Fibroblast of peridontal ligament (primary cell): ENCODE measurements at regions not wholly inside any gene's neighbourhood (a gene's known extent, or its start where the extent isn't known, plus 50 kb on each side); places are given as distances from the start of the nearest gene placed in this dataset.

Experiments used
- DNase-seq: peaks from one replicate; pipeline ENCODE4 v3.0.0-alpha.2; 2010; ENCODE audit errors: extremely low read depth

DNA sequence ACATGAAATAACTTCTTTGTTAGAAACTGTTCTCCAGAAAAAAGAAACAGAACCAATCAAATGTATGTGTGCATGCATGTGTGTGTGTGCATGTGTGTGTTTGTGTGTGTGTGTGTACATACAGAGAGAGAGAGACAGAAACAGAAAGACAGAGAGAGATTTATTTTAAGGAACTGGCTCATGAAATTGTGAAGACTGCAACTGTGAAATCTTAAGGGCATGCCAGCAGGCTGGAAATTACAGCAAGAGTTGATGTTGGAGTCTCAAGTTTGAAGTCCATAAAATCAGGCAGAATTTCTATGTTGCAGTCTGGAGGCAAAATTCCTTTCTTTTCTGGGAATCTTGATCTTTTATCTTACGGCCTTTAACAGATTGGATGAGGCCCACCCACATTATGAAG lies 168.9 kb upstream of the CDH20 start:
- DNase-seq, result no peak

DNA sequence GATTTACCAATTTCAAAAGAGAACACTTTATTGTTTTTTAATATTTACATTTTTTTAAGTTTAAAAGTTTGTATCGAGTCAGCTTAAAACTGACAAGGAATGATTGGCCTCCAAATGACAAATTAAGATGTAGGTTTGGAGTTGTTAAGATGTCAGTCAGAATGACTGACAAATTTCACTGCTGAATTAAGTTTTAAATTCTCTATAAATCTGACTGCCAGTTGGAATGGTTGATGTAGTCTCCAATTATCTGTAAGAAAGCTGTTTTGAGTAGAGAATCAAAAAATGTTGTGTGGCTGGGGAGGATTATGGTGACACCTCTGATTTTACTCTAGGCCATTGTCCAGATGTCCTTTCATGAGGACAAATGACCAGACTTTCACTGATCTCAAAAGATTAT lies 165.3 kb upstream of the CDH20 start:
- DNase-seq, result no peak

DNA sequence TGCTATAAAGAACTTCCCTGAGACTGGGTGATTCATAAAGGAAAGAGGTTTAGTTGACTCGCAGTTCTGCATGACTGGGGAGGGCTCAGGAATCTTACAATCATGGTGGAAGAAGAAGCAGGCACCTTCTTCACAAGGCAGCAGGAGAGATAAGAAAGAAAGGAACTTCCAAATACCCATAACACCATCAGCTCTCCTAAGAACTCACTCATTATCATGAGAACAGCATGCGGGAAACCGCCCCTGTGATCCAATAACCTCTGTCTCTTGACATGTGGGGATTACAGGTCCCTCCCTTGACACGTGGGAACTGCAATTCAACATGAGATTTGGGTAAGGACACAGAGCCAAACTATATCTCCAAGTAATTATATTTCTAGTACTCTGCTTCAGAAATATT lies 163.8 kb upstream of the CDH20 start:
- DNase-seq, result no peak

DNA sequence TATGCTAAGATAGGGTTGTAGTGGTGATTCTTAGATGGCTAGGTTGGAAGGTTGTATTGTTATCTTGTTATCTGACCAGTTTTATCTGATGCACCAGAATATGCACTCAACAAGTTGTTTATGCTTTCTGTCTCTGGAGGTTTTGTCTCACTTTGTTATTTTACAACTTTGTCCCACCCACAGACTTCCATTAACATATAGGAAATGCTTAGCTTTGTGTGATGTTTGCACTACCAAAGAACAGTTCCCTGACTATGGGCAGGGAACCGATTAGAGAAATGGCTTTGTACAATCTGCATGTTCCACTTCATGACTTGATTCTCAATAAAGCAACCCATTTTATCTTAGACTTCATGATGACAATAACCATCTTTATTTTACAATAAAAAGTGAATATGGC lies 160.6 kb upstream of the CDH20 start:
- DNase-seq, result no peak

DNA sequence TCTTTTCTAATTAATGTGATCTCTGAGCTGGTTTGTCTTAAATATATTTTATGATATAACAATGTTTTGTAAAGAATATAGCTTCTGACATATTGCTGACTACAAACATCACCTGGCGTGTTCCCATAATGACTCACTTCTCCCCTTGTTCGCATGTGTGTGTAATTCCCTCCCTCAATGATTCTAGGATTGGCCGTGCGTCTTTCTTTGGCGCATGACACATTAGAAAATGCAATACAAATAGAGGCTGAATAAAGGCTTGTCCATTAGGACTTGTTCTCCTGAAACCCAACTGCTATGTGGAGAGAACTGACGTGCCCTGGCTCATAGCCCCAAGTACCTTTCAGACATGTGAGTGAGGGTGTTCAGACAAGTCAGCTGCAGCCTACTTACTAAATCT lies 159.7 kb upstream of the CDH20 start:
- no peak for DNase-seq

DNA sequence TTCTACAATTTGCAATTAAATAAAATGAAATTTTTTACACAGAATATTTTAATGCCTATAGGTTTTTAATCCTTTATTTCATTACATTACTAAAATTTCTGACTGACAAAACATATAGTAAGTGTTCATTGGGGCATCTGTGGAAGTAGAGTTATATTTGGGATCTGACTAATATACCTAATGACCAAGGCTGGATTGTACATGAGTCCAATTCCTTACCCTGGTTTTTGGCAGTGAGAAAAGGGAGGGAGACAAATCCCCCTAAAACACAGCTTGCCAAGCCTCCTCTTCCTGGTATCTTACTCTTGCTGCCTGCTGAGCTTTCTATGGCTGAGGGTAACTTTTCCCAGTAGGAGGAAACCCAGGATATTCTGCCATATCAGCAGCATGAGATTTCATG lies 149.4 kb upstream of the CDH20 start:
- DNase-seq, result no peak

DNA sequence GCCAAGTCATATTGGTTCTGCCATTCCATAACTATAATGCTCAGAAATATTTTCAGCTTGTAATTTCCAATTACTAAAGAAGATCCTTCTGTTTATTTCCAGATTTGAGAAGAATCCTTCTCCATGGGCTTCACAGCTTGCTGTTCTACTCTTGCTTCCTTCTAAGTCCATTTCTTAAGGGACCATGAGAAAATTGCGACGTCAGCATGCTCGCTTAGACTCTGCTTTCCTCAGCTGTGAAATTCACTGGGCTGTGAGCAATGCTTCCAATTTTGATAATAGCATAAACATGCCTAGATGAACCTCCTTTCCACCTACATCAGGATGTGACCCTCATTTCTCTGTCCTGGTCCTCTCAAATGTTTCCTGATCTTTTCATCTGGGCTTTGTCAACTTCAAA lies 145.3 kb upstream of the CDH20 start:
- DNase-seq, result no peak

DNA sequence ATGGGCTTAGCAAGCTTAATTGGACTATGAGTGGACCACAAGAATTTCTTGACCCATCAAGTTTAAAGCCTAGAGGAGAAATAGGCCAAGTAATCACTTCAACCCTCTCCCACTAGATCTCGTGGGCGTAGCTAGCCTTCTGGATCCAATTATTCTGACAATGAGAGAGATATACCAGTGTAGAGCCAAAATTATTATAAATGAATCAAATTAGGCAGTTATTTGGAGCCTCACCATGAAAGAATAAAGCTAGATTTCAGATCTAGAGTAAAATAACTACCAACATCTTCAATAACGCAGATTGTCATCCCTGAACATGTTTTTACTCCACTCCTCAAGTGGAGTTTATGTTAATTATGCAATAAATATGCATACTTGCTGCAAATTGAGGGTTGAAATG lies 143.9 kb upstream of the CDH20 start:
- no peak for DNase-seq

DNA sequence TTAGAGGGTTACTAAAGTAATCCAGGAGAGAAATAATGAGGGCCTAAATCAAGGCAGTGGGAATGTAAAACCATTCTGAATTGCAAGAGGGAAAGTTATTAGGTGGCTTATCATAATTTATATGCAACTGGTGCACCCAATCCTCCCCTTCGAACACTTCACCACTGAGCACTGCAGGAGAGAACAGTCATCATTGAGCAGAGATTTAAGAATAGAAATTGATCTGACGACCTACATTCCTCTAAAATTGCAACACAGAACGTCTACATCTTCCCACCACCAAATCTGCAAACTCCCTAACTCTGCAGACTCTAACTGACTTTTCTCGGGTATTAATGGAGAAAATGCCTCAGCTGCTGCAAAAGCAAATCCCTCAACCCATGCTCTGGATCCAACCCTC lies 138.5 kb upstream of the CDH20 start:
- DNase-seq, result no peak

DNA sequence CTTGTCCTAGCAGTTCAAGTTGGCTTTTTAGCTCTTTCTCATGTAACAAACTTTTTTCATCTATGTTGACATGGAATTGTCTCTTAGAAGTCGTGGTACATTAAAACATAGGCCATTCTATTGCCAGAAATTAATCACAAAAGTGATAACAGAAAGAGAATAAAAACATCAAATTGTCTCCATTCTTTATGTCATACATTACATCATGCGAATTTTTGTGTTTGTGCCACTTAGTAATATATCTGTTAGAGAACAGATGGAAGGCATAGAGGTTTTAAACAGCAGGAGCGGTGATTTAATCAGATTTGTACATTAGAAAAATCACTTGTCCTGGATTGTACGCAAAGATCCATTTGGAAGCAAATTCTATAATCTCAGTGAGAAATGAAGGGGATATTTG lies 136.5 kb upstream of the CDH20 start:
- no peak for DNase-seq

DNA sequence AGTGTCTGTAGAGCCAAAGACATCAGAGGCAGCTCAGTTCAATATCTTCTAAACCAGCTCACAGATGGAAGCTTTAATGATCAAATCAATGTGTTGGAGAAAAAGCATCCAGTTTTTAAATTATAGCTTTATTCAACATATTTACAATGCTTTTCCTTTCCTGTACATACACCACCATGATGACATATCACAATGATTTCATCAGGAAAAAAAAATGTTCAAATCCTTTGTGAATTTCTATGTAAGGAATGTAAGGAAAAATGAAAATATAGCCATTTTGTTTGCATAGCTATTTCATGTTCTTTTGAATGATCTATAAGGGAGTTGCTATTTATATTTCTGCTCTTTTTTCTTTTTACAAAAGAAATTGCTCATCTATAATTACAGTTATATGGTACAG lies 134.7 kb upstream of the CDH20 start:
- peak; percentile 8 for DNase-seq

DNA sequence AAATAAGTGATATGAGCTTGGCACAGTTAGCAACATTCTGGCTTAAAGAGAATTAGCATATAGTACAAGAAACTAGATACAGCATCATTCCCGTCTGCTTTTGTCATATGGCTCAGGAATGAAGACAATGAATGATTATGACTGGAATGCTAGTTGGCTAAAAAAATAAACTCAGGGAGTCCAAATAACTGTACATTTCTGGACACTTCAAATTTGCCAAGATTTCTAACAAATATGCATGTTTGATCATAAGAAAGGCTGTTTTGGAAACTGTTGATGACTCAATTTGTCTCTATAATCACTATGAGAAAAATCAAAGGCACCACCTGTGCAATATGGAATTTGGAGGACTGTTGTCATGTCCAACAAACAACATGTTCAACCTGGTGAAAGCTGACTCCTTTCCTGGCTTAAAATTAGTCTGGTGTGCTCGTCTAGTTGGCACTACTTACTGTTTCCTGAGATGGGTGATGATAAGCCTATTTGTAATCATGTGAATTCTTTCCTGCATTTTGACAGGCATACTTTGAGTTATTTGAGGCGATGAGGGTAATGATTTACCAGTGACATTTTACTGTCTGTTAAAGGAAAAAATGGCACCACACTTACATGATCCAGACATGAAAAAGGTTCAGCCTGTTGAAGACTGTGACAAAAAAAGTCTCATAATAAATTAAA lies 133.9 kb upstream of the CDH20 start:
- DNase-seq, result peak; percentile 85

DNA sequence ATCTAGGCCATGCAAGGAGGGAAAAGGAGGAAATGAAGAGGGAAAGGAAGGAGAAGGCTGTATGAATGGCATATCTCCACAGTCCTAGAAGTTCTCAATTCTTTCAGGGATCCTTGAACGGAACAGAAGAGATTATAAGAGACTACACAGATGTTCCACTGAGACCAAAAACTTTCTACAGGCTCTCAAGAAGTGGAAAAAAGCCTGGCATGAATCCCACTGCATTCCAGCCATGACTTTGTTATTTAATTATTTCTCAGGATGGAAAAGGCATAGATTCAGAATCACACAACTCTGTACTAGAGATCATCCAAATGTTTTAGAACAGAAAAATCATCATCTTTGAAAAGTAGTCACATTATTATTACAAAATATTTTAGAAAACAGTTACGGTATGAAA lies 131.7 kb upstream of the CDH20 start:
- peak; percentile 69 for DNase-seq

DNA sequence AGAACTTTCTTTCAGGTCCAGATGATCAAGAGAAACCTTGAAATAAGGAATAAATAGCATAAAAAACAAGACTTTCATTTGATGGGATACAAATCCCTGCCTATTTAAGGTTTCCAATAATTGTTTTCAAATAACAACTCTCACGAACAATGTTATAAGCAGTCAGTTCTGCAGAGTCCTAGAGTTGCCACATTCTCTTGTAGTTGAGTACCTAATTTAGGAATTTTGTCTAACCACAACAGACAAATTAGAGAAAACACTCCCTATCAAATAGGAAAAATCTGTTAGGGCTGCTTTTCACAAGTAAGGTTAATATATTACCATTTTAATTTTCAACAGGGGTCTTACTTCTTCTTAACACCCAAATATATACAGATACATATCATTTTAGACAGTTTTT lies 130.1 kb upstream of the CDH20 start:
- peak; percentile 62 for DNase-seq

DNA sequence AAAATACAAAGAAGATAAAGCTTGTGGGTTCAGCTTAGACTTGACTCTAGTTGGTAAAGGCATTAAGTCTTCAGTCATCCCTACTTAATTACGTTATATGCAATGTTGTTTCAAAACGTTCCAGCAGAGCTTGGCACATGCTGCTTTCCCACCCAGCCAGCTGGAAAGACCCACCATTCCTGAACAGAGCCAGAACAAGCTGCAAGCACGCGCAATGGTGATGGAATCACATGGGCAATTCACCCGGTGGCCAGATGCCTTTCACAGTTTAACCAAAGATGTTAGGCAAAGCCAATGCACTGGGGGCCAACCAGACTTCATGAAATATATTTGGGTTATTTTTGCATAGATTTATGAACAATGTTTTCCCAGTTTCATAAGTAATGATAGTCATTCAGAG lies 123.4 kb upstream of the CDH20 start:
- DNase-seq, result peak; percentile 45

DNA sequence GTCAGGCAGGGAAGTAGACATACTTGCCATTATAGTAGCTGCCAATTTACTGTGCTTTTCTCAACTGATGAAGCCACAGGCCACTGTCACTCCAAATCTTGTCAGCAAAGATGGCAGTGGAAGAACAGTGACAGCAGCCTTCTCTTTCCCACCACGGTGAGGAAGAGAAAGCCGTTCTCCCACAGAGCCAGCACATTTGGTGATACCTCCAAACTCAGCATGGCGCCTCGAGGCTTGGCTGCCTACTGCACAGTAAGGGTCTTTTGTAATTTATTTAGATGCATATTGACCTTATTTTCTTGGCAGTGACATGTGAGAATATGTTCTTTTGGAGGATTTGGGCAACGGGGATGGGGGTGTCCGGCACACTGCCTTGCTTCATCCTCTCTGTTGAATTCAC lies 117.2 kb upstream of the CDH20 start:
- no peak for DNase-seq

DNA sequence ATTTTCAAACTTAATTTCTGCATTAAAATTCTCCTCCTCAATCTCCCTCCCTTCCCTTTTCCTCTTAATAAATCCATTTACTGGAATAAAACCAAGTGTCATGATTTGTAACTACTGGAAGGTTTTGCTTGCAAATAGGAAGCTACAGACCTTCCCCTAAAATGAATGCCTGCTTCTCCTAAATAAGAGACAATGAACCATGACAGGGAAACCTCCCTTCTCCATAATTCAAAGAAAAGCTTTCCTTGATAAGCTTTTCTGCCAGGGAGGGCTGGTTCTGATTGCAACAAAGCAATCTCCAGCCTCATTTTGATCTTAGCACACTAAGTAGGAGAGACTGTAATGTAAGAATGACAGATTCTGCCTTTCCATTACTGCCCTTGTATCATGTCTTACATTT lies 111.0 kb upstream of the CDH20 start:
- DNase-seq, result no peak

DNA sequence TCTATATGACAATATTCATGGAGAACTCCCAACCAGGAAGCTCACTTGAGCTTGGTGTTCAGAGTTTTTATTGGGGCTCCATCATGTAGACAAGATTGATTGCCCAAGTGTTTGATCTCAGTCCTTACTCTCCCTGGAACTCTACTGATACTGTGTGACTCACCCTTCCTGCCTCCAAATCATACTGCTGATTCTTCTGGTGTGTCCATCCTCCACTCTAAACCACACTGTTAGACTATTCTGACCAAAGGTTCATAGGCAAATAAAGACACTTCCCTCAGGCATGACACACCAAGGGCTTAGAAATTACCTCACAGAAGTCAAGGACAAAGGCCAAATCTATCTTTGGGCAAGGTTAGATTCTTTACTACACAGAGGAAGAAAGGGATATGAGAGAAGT lies 107.9 kb upstream of the CDH20 start:
- DNase-seq, result no peak

DNA sequence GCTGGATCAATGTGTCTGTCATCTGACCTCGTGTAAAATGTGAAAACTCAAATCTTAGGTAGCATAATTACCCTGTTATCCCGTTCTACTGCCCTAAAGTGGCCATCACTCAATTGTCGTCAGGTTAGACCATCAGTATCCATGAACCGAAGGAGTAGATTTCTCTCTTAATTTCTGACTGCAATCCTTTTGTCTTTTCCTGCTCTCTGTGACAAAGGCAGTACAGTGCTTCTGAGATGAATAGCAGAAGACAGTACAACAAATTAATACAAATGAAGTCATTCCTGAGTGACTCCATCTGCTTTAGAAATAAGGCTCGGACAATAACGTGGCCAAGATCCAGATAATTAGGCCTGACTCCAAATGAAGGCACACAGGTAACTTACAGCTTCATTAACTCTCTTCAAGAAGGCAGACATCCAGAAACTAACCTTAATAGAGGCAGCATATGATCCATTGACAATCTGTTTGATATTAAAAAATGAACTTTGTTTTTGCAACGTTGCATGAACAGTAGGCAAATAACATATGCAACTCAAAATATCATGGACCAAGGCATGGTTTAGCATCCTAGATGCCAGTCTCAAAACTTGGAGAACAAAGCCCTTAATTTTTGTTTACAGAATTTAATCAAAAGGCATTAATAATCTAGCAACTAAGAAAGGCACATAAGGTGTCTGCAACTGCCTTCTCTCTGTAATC lies 96.7 kb upstream of the CDH20 start:
- no peak for DNase-seq

DNA sequence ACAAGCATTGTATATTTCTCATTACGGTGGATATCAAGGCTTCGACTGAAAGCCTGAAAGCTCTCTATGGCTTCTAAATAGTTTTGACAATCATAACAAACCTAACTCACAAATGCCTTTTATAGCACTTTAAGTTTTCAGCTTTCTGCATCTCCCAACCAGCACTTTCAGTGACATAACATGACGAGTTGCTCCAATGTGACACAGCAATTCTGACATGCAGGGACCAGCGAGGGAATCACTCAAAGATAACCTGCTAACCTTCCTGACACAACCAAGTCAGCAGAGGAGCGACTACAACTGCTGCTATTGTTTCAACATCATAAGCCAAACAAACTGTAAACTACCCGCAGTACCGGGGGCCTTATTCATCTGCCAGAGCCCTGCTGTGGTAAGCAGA lies 95.7 kb upstream of the CDH20 start:
- no peak for DNase-seq

DNA sequence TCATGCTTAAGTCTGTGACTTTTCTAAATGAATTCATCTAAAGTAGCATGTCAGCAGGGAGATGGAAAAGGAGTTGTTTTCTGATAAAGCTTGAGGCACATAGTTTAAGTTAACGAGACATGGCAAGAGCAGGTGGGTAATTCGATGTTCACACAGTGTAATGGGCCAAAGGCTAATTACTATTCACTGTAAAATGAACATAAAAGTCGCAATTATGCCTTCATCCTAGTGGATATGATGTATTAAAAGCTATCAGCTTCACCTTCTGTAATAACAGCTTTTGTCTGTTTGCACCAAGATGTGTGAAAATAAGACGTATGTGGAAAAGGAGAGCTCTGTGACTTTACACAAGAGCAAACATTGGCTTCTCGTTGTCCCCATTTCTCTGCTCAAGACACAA lies 94.2 kb upstream of the CDH20 start:
- no peak for DNase-seq

DNA sequence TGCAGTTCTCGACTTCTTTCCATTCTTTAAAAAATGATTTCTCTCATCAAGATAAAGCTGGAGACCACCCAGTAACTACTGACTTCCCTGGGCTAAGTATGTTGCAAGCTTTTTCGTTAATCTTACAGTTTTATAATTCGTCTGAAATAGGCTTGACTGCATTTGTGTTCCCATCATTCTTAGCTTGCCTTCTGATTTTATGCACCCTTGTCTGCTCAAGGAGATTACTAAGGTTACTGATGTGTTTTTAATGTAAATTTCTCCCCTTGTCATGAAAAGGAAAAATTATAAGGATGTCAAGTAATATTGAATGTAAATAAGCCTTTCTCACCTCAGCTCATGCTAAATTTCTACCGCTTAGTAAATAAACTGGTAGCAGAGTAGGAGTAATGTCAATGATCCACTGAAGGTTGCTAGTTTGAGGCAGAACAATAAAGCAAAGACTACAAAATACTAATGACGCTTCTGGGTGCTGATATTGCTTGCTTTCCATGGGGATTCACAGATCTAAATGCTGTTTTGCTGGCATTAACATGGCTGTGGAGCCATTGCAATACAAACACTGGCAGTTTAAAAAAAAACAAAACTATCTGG lies 91.9 kb upstream of the CDH20 start:
- DNase-seq, result no peak

DNA sequence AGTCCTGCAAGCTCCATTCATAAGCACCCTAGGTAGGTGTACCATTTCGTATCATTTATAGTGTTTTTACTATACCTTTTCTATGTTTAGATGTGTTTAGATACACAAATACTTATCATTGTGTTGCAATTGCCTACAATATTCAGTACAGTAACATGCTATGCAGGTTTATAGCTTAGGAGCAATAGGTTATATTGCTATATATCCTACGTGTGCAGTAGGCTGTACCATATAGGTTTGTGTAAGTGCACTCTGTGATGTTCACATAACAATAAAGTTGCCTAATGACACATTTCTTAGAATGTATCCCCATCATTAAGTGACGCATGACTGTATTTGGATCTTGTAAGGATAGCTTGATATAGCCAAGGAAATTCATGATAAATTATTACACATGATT lies 88.6 kb upstream of the CDH20 start:
- DNase-seq, result no peak

DNA sequence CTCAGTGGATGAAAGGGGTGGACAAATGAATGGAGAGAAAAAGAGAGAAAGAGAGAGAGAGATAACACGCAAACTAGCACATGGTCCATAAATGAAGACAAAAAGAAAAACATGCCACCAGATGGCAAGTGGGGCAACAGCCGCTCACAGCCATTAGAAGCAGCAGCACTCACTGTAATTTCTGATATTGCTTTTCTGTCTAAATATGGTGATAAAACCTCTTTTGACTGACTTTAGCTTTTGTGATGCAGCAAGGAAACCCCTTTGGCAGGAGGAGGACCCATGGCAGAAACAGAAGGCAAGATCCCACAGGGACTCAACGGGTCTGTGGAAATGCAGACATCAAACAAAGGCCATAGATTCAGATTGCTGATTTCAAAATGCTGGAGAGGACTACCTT lies 88.0 kb upstream of the CDH20 start:
- no peak for DNase-seq
